ENCODE measurements at regions not wholly inside any gene's neighbourhood (a gene's known extent, or its start where the extent isn't known, plus 50 kb on each side); places are given as distances from the start of the nearest gene placed in this dataset.
A peak's percentile ranks its signal among the peaks of the same experiment; 100 is the strongest.

DNA sequence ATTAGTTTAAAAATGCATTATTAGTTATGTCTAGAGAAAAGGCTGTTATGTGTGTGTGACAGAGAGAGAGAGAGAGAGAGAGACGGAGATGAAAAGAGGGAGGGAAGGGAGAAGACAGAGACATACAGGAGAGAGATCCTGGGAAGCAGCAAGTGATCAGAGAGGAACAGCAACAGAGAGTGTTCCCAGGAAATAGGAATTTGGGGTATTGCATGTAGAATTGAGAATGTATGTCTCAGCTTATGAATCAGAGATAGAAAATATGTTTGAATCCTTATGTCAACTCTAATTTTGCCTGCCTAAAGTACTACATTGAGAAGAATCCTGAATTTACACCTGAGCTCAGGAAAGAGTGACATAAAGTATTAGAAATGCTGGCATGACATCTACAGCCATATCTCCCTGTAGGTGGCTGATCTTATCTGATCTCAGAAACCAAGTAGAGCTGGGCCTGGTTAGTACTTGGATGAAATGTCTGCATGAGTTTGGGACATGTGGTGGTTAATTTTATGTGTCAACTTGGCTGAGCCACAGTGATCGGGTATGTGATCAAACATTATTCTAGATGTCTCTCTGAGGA is 130.6 kb downstream of the TENT5A start:
- ATAC-seq (ENCODE audit: low read depth) (no peak), DNase-seq (ENCODE audit: low spot score) (no peak)

DNA sequence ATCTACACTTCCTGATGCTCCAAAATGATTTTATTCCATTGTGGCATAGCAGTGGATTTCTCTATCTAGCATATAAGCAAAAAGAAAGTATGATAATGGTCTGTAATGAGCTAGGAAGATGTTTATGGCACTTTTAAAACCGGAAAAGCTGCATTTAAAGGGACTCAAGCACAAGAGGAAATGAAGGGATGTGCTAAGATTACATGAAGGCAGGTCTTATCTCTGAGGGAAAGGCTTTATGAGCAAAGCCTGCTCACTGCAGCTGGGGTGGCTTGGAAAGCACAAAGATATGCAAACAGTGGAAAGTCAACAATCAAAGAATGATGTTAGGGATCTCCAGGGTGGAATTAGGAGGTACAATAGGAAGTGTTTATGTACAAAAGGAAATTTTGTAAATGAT is 138.2 kb downstream of the TENT5A start:
- DNase-seq (ENCODE audit: low spot score), result no peak
- no peaks in the 10 kb centered on the region for H3K27me3 ChIP-seq (ENCODE audit: insufficient read depth, poor library complexity, severe bottlenecking)
- H3K36me3 ChIP-seq (ENCODE audit: low read depth), result no peaks in the 10 kb centered on the region
- peaks cover 16% of the 10 kb centered on the region for H3K4me1 ChIP-seq (ENCODE audit: insufficient read depth, poor library complexity, severe bottlenecking)
- peak overlapping the region; percentile 54 for H3K27ac ChIP-seq (ENCODE audit: poor library complexity, severe bottlenecking)
- H3K9me3 ChIP-seq (ENCODE audit: severe bottlenecking), result no peaks in the 10 kb centered on the region
- no peak for ATAC-seq (ENCODE audit: low read depth)
- H3K4me3 ChIP-seq (ENCODE audit: severe bottlenecking), result no peak overlapping the region
- TF ChIP-seq, protein P1, sequence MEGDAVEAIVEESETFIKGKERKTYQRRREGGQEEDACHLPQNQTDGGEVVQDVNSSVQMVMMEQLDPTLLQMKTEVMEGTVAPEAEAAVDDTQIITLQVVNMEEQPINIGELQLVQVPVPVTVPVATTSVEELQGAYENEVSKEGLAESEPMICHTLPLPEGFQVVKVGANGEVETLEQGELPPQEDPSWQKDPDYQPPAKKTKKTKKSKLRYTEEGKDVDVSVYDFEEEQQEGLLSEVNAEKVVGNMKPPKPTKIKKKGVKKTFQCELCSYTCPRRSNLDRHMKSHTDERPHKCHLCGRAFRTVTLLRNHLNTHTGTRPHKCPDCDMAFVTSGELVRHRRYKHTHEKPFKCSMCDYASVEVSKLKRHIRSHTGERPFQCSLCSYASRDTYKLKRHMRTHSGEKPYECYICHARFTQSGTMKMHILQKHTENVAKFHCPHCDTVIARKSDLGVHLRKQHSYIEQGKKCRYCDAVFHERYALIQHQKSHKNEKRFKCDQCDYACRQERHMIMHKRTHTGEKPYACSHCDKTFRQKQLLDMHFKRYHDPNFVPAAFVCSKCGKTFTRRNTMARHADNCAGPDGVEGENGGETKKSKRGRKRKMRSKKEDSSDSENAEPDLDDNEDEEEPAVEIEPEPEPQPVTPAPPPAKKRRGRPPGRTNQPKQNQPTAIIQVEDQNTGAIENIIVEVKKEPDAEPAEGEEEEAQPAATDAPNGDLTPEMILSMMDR (IDR thresholded peaks at IDR 0.05; ENCODE audit: poor library complexity, severe bottlenecking), result no peak

More for the DNA sequence above, 130.6 kb downstream of the TENT5A start:
- Histone ChIP-seq H3K36me3 (ENCODE audit: low read depth) (no peaks in the 10 kb centered on the region), H3K9me3 (ENCODE audit: severe bottlenecking) (no peaks in the 10 kb centered on the region), H3K27ac (ENCODE audit: poor library complexity, severe bottlenecking) (no peak overlapping the region), H3K4me1 (ENCODE audit: insufficient read depth, poor library complexity, severe bottlenecking) (no peaks in the 10 kb centered on the region), H3K4me3 (ENCODE audit: severe bottlenecking) (no peak overlapping the region), H3K27me3 (ENCODE audit: insufficient read depth, poor library complexity, severe bottlenecking) (no peaks in the 10 kb centered on the region)
- TF ChIP-seq, protein P1 (IDR thresholded peaks at IDR 0.05; ENCODE audit: poor library complexity, severe bottlenecking), result no peak

DNA sequence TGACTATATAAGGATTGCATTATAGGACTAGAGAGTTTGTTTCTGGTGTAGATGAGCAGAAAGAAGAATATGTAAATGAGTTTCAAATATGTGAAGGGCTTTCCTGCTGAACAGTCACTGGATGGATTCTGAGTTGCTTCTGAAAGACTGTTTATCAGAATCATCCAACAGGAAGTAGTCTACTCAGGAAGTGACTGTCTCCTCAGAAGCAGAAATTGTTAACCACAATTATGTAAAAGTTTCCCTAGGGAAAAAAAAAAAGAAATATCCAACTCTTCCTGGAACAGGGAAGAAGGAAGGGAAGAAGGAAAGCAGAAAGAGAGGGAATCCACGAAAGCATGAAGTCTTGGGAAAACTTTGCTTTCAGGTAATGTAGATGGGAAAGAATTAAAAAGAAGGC is 138.9 kb downstream of the TENT5A start:
- Histone ChIP-seq H3K27ac (ENCODE audit: poor library complexity, severe bottlenecking) (peak overlapping the region; percentile 54), H3K36me3 (ENCODE audit: low read depth) (no peaks in the 10 kb centered on the region), H3K9me3 (ENCODE audit: severe bottlenecking) (no peaks in the 10 kb centered on the region), H3K27me3 (ENCODE audit: insufficient read depth, poor library complexity, severe bottlenecking) (no peaks in the 10 kb centered on the region), H3K4me3 (ENCODE audit: severe bottlenecking) (no peak overlapping the region), H3K4me1 (ENCODE audit: insufficient read depth, poor library complexity, severe bottlenecking) (peaks cover 16% of the 10 kb centered on the region)
- ATAC-seq (ENCODE audit: low read depth), result peak; percentile 73
- TF ChIP-seq, protein P1 (IDR thresholded peaks at IDR 0.05; ENCODE audit: poor library complexity, severe bottlenecking), result no peak
- no peak for DNase-seq (ENCODE audit: low spot score)

DNA sequence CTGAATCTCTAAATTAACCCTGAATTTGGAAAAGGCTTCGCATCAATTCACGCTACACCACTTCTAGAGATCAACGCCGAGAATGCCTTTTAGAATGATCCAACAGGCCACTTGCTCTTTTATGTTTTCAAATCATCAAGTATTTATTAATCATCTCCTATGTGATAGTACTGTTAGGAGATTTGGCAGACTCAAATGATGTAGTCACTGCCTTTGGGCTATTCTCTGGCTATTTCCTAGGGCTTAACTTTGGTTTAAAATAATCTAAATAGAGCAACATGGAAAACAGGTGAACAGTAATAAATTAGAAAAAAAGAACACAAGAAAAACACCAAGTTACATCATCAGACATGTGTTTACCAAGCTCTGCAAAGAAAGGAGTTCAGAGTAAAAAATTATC is 140.3 kb downstream of the TENT5A start:
- no peaks in the 10 kb centered on the region for H3K27me3 ChIP-seq (ENCODE audit: insufficient read depth, poor library complexity, severe bottlenecking)
- H3K27ac ChIP-seq (ENCODE audit: poor library complexity, severe bottlenecking), result no peak overlapping the region
- DNase-seq (ENCODE audit: low spot score), result no peak
- ATAC-seq (ENCODE audit: low read depth), result no peak
- H3K4me1 ChIP-seq (ENCODE audit: insufficient read depth, poor library complexity, severe bottlenecking), result peaks cover 16% of the 10 kb centered on the region
- H3K9me3 ChIP-seq (ENCODE audit: severe bottlenecking), result no peaks in the 10 kb centered on the region
- H3K4me3 ChIP-seq (ENCODE audit: severe bottlenecking), result no peak overlapping the region
- TF ChIP-seq, protein P1 (IDR thresholded peaks at IDR 0.05; ENCODE audit: poor library complexity, severe bottlenecking), result no peak
- H3K36me3 ChIP-seq (ENCODE audit: low read depth), result no peaks in the 10 kb centered on the region

DNA sequence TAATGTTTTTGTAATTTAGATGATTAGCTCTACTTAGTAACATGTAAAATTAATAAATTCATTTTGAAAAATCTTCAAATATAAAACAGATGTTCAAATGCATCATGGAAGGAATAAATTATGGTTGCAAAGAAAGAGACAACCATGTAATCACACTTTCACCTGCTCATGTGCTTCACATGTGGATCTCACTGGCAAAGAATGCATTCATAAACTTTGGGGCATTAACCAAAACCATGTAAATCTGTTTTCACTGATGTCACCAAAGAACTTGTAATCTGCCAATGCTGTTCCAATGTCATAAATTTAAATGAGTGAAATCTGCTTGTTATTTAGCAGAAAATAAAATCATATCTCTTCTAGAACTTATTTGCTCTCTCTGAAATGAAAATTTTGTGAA is 142.7 kb downstream of the TENT5A start:
- DNase-seq (ENCODE audit: low spot score) (no peak), ATAC-seq (ENCODE audit: low read depth) (no peak)
- TF ChIP-seq, protein P1 (IDR thresholded peaks at IDR 0.05; ENCODE audit: poor library complexity, severe bottlenecking), result no peak
- Histone ChIP-seq H3K27me3 (ENCODE audit: insufficient read depth, poor library complexity, severe bottlenecking) (no peaks in the 10 kb centered on the region), H3K4me1 (ENCODE audit: insufficient read depth, poor library complexity, severe bottlenecking) (peaks cover 16% of the 10 kb centered on the region), H3K36me3 (ENCODE audit: low read depth) (no peaks in the 10 kb centered on the region), H3K9me3 (ENCODE audit: severe bottlenecking) (no peaks in the 10 kb centered on the region), H3K4me3 (ENCODE audit: severe bottlenecking) (no peak overlapping the region), H3K27ac (ENCODE audit: poor library complexity, severe bottlenecking) (no peak overlapping the region)
